DND-41 (cell line): ENCODE measurements at regions not wholly inside any gene's neighbourhood (a gene's known extent, or its start where the extent isn't known, plus 50 kb on each side); places are given as distances from the start of the nearest gene placed in this dataset.

ENCODE experiments used
- ATAC-seq: fragments of 200-7000 bp; cut with Tn5 transposase; 3 replicates; pipeline ENCODE4 v1.9.1; 2021; ENCODE audit warnings: low read depth; ENCODE audit not compliant: insufficient read depth
- DNase-seq: peaks from one replicate; pipeline ENCODE4 v3.0.0-alpha.2; 2020
- H2AFZ ChIP-seq: 2 replicates; pipeline ENCODE4 v1.6.0; 2012; ENCODE audit warnings: low read depth, low read length
- H3K27ac ChIP-seq: 2 replicates; pipeline ENCODE4 v1.5.1; 2012; ENCODE audit warnings: low read length, inconsistent platforms
- H3K27me3 ChIP-seq: fragments of 200-600 bp; sonication (generic); 2 replicates; pipeline ENCODE4 v1.6.0; 2012; ENCODE audit warnings: low read length, mild to moderate bottlenecking, inconsistent platforms; ENCODE audit not compliant: insufficient read depth, poor library complexity
- H3K36me3 ChIP-seq: 2 replicates; pipeline ENCODE4 v1.5.1; 2012; ENCODE audit warnings: low read length, inconsistent platforms; ENCODE audit not compliant: insufficient read depth
- H3K4me1 ChIP-seq: 2 replicates; pipeline ENCODE4 v1.5.1; 2012; ENCODE audit warnings: mild to moderate bottlenecking, low read length; ENCODE audit not compliant: insufficient read depth
- H3K4me2 ChIP-seq: 2 replicates; pipeline ENCODE4 v1.6.0; 2012; ENCODE audit warnings: mild to moderate bottlenecking, moderate library complexity, low read length, inconsistent platforms; ENCODE audit not compliant: insufficient read depth
- H3K4me3 ChIP-seq, 2 experiments: fragments of 200-600 bp in 1 of 2; shearing (Covaris generic) in 1 of 2; 2 replicates each; pipeline ENCODE4 v1.5.1; 2012 to 2016; ENCODE audit warnings: inconsistent platforms in 2 of 2, low read length in 2 of 2, mild to moderate bottlenecking in 2 of 2, low read depth in 1 of 2, moderate library complexity in 1 of 2
- H3K79me2 ChIP-seq: 2 replicates; pipeline ENCODE4 v1.6.0; 2012; ENCODE audit warnings: low read length, inconsistent platforms; ENCODE audit not compliant: insufficient read depth
- H3K9ac ChIP-seq: 2 replicates; pipeline ENCODE4 v1.6.0; 2012; ENCODE audit warnings: low read depth, mild to moderate bottlenecking, inconsistent platforms, low read length, moderate library complexity
- H3K9me3 ChIP-seq: 2 replicates; pipeline ENCODE4 v1.5.1; 2012; ENCODE audit warnings: low read length, moderate library complexity, mild to moderate bottlenecking, inconsistent platforms; ENCODE audit not compliant: insufficient read depth, severe bottlenecking
- H4K20me1 ChIP-seq: 2 replicates; pipeline ENCODE4 v1.6.0; 2012; ENCODE audit warnings: low read length; ENCODE audit not compliant: insufficient read depth
- CTCF ChIP-seq: IDR thresholded peaks from 2 replicates; pipeline ENCODE4 v1.5.1; 2012; ENCODE audit warnings: borderline replicate concordance, low read length, moderate library complexity, mild to moderate bottlenecking; ENCODE audit not compliant: poor library complexity, severe bottlenecking; ENCODE audit errors: extremely low read depth
- EZH2 ChIP-seq: IDR thresholded peaks from 3 replicates; pipeline ENCODE4 v1.6.1; 2012; ENCODE audit warnings: borderline replicate concordance, low read depth, mild to moderate bottlenecking, moderate library complexity, low read length, inconsistent platforms; ENCODE audit not compliant: severe bottlenecking

- H3K4me3 ChIP-seq: no peak overlapping the region
- no peak for TF ChIP-seq EZH2
- TF ChIP-seq CTCF: no peak
- H3K27me3 ChIP-seq: peaks cover 4% of the 10 kb centered on the region
- no peaks in the 10 kb centered on the region for H3K79me2 ChIP-seq
- H3K27ac ChIP-seq: no peak overlapping the region
- DNase-seq: no peak
- H4K20me1 ChIP-seq: no peaks in the 10 kb centered on the region
- no peak for ATAC-seq
- no peak overlapping the region for H3K4me2 ChIP-seq
- H3K4me1 ChIP-seq: no peaks in the 10 kb centered on the region
- H2AFZ ChIP-seq: no peak overlapping the region
- no peaks in the 10 kb centered on the region for H3K36me3 ChIP-seq
- H3K9ac ChIP-seq: no peak overlapping the region
- no peaks in the 10 kb centered on the region for H3K9me3 ChIP-seq
Observed at GRCh38 chr2:237221443-237221842, 135.8 kb downstream of the COPS8 start.

GRCh38 chr2:237222178-237222577 is 136.5 kb downstream of the COPS8 start:
- TF ChIP-seq CTCF (no peak), EZH2 (no peak)
- Histone ChIP-seq H2AFZ (no peak overlapping the region), H4K20me1 (no peaks in the 10 kb centered on the region)

DNA sequence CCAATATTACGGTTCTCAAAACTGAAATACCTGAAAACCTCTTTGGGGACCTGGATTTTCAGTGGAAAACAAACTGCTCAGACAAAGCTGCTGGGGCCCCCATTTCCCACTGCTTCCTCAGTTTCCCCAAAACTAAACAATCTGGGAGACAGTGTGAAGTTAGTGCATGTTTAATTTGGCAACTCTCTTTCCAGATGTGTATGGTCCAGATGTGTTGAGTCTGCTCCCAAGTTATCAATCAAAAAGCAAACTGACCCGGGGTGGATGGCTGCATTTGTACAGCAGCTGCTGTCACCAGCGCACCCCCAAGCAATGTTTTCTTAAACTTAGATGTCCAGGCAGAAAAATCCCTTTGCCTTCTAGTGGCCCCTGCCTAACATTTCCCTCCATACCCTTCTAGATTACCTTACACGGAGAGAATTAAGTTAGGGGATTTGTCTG is 136.9 kb downstream of the COPS8 start:
- Histone ChIP-seq H3K9ac (no peak overlapping the region), H3K9me3 (no peaks in the 10 kb centered on the region), H3K4me3 (no peak overlapping the region), H3K27me3 (peaks cover 4% of the 10 kb centered on the region), H3K27ac (no peak overlapping the region), H3K4me2 (no peak overlapping the region), H4K20me1 (no peaks in the 10 kb centered on the region), H3K4me1 (no peaks in the 10 kb centered on the region), H3K36me3 (no peaks in the 10 kb centered on the region), H2AFZ (no peak overlapping the region), H3K79me2 (no peaks in the 10 kb centered on the region)
- DNase-seq (no peak), ATAC-seq (no peak)
- TF ChIP-seq CTCF (no peak), EZH2 (no peak)

More at GRCh38 chr2:237222178-237222577, 136.5 kb downstream of the COPS8 start:
- ATAC-seq (no peak), DNase-seq (no peak)
- peaks cover 4% of the 10 kb centered on the region for H3K27me3 ChIP-seq
- H3K27ac ChIP-seq: no peak overlapping the region
- H3K4me1 ChIP-seq: no peaks in the 10 kb centered on the region
- H3K9me3 ChIP-seq: no peaks in the 10 kb centered on the region
- no peak overlapping the region for H3K4me3 ChIP-seq
- no peaks in the 10 kb centered on the region for H3K36me3 ChIP-seq
- H3K9ac ChIP-seq: no peak overlapping the region
- H3K4me2 ChIP-seq: no peak overlapping the region
- no peaks in the 10 kb centered on the region for H3K79me2 ChIP-seq

DNA sequence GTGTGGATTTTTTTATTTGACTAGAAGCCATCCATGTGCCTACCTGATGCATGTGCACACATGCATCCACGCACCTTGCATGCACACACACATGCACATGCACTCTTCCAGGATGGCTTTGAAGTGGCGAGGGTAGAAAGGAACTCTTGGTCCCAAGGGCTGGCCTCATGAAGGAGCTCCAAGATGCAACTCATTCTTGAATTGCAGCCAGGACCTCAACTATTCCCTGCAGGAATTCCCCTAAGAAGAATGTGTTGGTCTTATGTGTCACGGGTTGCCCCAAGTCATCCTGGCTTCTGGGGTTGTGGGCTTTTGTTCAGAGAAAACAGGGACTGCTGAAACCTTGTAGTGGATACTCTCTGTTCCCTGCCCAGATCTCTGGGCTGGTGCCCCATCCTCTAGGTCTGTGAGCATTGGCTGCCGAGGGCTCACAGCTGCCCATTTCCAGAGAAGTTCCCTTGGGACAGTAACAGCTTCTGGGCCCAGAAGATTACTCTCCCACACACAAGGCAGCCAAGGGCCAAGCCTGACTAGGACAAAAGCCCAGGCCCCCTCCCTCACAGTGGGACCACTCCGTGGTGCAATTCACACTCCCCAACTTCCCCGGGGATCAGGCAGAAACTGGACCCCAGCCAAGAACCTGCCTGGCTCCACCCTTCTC is 137.6 kb downstream of the COPS8 start:
- H3K27me3 ChIP-seq: no peaks in the 10 kb centered on the region
- no peaks in the 10 kb centered on the region for H3K79me2 ChIP-seq
- no peak overlapping the region for H3K4me3 ChIP-seq
- H3K27ac ChIP-seq: no peak overlapping the region
- no peaks in the 10 kb centered on the region for H3K36me3 ChIP-seq
- H3K9ac ChIP-seq: no peak overlapping the region
- no peaks in the 10 kb centered on the region for H3K9me3 ChIP-seq
- H3K4me2 ChIP-seq: no peak overlapping the region
- no peak overlapping the region for H2AFZ ChIP-seq
- no peak for TF ChIP-seq CTCF
- TF ChIP-seq EZH2: no peak
- H3K4me1 ChIP-seq: no peaks in the 10 kb centered on the region
- ATAC-seq (no peak), DNase-seq (no peak)
- H4K20me1 ChIP-seq: no peaks in the 10 kb centered on the region
